GM10266 (cell line): ENCODE measurements at regions not wholly inside any gene's neighbourhood (a gene's known extent, or its start where the extent isn't known, plus 50 kb on each side); places are given as distances from the start of the nearest gene placed in this dataset.

Experiments
- DNase-seq: peaks from one replicate; pipeline ENCODE4 v3.0.0; 2012; ENCODE audit errors: extremely low spot score
- CTCF ChIP-seq: IDR thresholded peaks from 2 replicates; pipeline ENCODE4 v1.5.1; 2012; ENCODE audit warnings: mild to moderate bottlenecking, low read depth; ENCODE audit not compliant: control insufficient read depth, insufficient read depth; ENCODE audit errors: missing control alignments

GRCh38 chr7:68692511-68692910 is 905.8 kb upstream of the AUTS2 start:
- TF ChIP-seq CTCF, result no peak
- DNase-seq, result no peak

GRCh38 chr7:68694656-68695055 is 903.6 kb upstream of the AUTS2 start:
- no peak for TF ChIP-seq CTCF
- DNase-seq, result no peak

GRCh38 chr7:68697796-68698280 is 900.4 kb upstream of the AUTS2 start:
- no peak for DNase-seq
- TF ChIP-seq CTCF, result no peak

GRCh38 chr7:68699090-68699711 is 899.1 kb upstream of the AUTS2 start:
- DNase-seq, result no peak
- no peak for TF ChIP-seq CTCF

GRCh38 chr7:68700414-68700813 is 897.9 kb upstream of the AUTS2 start:
- no peak for DNase-seq
- TF ChIP-seq CTCF, result no peak

- no peak for DNase-seq
- no peak for TF ChIP-seq CTCF
Measured at GRCh38 chr7:68706291-68706690, 892.0 kb upstream of the AUTS2 start.

GRCh38 chr7:68707159-68707558 is 891.1 kb upstream of the AUTS2 start:
- DNase-seq, result no peak
- no peak for TF ChIP-seq CTCF
